AG08395 (cell line): ENCODE measurements at regions not wholly inside any gene's neighbourhood (a gene's known extent, or its start where the extent isn't known, plus 50 kb on each side); places are given as distances from the start of the nearest gene placed in this dataset.

Source experiments
- DNase-seq: peaks from one replicate; pipeline ENCODE4 v3.0.0; 2012; ENCODE audit warnings: mixed read lengths, low spot score

GRCh38 chr3:86282106-86282787 is 708.7 kb downstream of the VGLL3 start:
- DNase-seq = no peak

GRCh38 chr3:86269364-86270155 is 721.4 kb downstream of the VGLL3 start:
- DNase-seq = no peak

- DNase-seq = no peak
These were observed 732.9 kb downstream of the VGLL3 start for GRCh38 chr3:86257955-86258641.

- no peak for DNase-seq
These were observed 736.5 kb downstream of the VGLL3 start for GRCh38 chr3:86254480-86254879.

- no peak for DNase-seq
These were observed 739.2 kb downstream of the VGLL3 start for GRCh38 chr3:86251781-86252180.

GRCh38 chr3:86249833-86250232 is 741.1 kb downstream of the VGLL3 start:
- no peak for DNase-seq

GRCh38 chr3:86245360-86245759 is 745.6 kb downstream of the VGLL3 start:
- no peak for DNase-seq

GRCh38 chr3:86244905-86245304 is 746.0 kb downstream of the VGLL3 start:
- DNase-seq = no peak

- DNase-seq = no peak
These were observed 751.0 kb downstream of the VGLL3 start for GRCh38 chr3:86239946-86240345.

GRCh38 chr3:86234506-86235254 is 756.3 kb downstream of the VGLL3 start:
- DNase-seq = no peak

GRCh38 chr3:86230762-86231161 is 760.2 kb downstream of the VGLL3 start:
- no peak for DNase-seq

GRCh38 chr3:86229775-86230094 is 761.2 kb downstream of the VGLL3 start:
- DNase-seq = no peak

- DNase-seq = no peak
These were observed 761.7 kb downstream of the VGLL3 start for GRCh38 chr3:86229086-86229774.

- no peak for DNase-seq
These were observed 762.8 kb downstream of the VGLL3 start for GRCh38 chr3:86228101-86228500.

- no peak for DNase-seq
These were observed 765.5 kb downstream of the VGLL3 start for GRCh38 chr3:86225461-86225860.

- DNase-seq = no peak
These were observed 769.3 kb downstream of the VGLL3 start for GRCh38 chr3:86221601-86222000.

GRCh38 chr3:86208772-86209171 is 782.2 kb downstream of the VGLL3 start:
- DNase-seq = no peak

GRCh38 chr3:86182606-86183005 is 808.3 kb downstream of the VGLL3 start:
- DNase-seq = no peak

- DNase-seq = no peak
These were observed 810.3 kb downstream of the VGLL3 start for GRCh38 chr3:86180696-86181095.

GRCh38 chr3:86178095-86178494 is 812.9 kb downstream of the VGLL3 start:
- no peak for DNase-seq

GRCh38 chr3:86176445-86176784 is 814.5 kb downstream of the VGLL3 start:
- no peak for DNase-seq
